CD4-positive, alpha-beta T cell (primary cell): ENCODE measurements at regions not wholly inside any gene's neighbourhood (a gene's known extent, or its start where the extent isn't known, plus 50 kb on each side); places are given as distances from the start of the nearest gene placed in this dataset.

Source experiments
- ATAC-seq: fragments of 200-7000 bp; cut with Tn5 transposase; one replicate; pipeline ENCODE4 v1.10.0; 2022; ENCODE audit warnings: mild to moderate bottlenecking; ENCODE audit not compliant: poor library complexity
- CTCF ChIA-PET: fragments of 350-600 bp; sonication (Branson Sonifier 250); formaldehyde crosslinking; loops from one replicate; lab custom pipeline; 2021; ENCODE audit warnings: antibody characterized with exemption, inconsistent platforms; lab: Charles Lee
- POLR2A ChIA-PET: fragments of 350-600 bp; sonication (Branson Sonifier 250); formaldehyde crosslinking; loops from one replicate; lab custom pipeline; 2021; ENCODE audit warnings: antibody characterized with exemption, inconsistent platforms; lab: Charles Lee
- DNase-seq, 14 experiments: peaks; one replicate each; pipeline ENCODE4 v3.0.0-alpha.2; 2013 to 2020; ENCODE audit warnings: mixed read lengths in 2 of 14
- H3K27ac ChIP-seq, 2 donors: one replicate each; pipeline versions ENCODE4 v1.5.1 to v1.7.0; 2013; ENCODE audit warnings: low read length in 2 of 2, low read depth in 1 of 2, mild to moderate bottlenecking in 1 of 2
- H3K27me3 ChIP-seq, 2 experiments: 1 replicate in 1 of 2; 2 replicates in 1 of 2; pipeline versions ENCODE4 v1.6.1 to v1.7.0; 2013; ENCODE audit warnings: low read length in 2 of 2, control low read depth in 1 of 2, mild to moderate bottlenecking in 1 of 2, moderate library complexity in 1 of 2; ENCODE audit not compliant: insufficient read depth in 2 of 2, control insufficient read depth in 1 of 2
- H3K36me3 ChIP-seq: one replicate; pipeline ENCODE4 v1.6.1; 2013; ENCODE audit warnings: low read length, control low read depth; ENCODE audit not compliant: insufficient read depth
- H3K4me1 ChIP-seq: one replicate; pipeline ENCODE4 v1.6.1; 2013; ENCODE audit warnings: low read length, control low read depth; ENCODE audit not compliant: insufficient read depth
- H3K4me3 ChIP-seq: one replicate; pipeline ENCODE4 v1.5.1; 2013; ENCODE audit warnings: mild to moderate bottlenecking, low read length, moderate library complexity
- H3K9me3 ChIP-seq, 2 experiments: 1 replicate in 1 of 2; 2 replicates in 1 of 2; pipeline versions ENCODE4 v1.6.1 to v1.7.0; 2013; ENCODE audit warnings: low read length in 2 of 2, mild to moderate bottlenecking in 2 of 2, control low read depth in 1 of 2, moderate library complexity in 1 of 2; ENCODE audit not compliant: control insufficient read depth in 1 of 2, insufficient read depth in 1 of 2
- H3K27ac Mint-ChIP-seq: one replicate; pipeline ENCODE4 v1.8.0; 2020; ENCODE audit warnings: mixed read lengths
- H3K27me3 Mint-ChIP-seq: one replicate; pipeline ENCODE4 v1.8.0; 2021; ENCODE audit warnings: mixed read lengths
- H3K36me3 Mint-ChIP-seq: one replicate; pipeline ENCODE4 v1.8.0; 2021; ENCODE audit warnings: low read depth, mixed read lengths
- H3K4me1 Mint-ChIP-seq: one replicate; pipeline ENCODE4 v1.8.0; 2021; ENCODE audit warnings: low read depth, mixed read lengths
- H3K4me3 Mint-ChIP-seq: one replicate; pipeline ENCODE4 v1.8.0; 2020; ENCODE audit warnings: mild to moderate bottlenecking, mixed read lengths
- H3K9me3 Mint-ChIP-seq: one replicate; pipeline ENCODE4 v1.8.0; 2020; ENCODE audit warnings: mixed read lengths
- intact Hi-C, 2 experiments: fragments of 100-400 bp; cut with DNase I in 1 of 2; cut with micrococcal nuclease in 1 of 2; formaldehyde crosslinking; loops; one replicate each; pipeline versions ENCODE4 v1.15.1 to v1.9.0; 2023 to 2025; cut with DNase I, micrococcal nuclease
- TF ChIP-seq, protein P1 (sequence below): fragments of 200-600 bp; IDR thresholded peaks from one replicate; pipeline ENCODE4 v1.8.0; 2022; ENCODE audit warnings: antibody characterized with exemption, mild to moderate bottlenecking

DNA sequence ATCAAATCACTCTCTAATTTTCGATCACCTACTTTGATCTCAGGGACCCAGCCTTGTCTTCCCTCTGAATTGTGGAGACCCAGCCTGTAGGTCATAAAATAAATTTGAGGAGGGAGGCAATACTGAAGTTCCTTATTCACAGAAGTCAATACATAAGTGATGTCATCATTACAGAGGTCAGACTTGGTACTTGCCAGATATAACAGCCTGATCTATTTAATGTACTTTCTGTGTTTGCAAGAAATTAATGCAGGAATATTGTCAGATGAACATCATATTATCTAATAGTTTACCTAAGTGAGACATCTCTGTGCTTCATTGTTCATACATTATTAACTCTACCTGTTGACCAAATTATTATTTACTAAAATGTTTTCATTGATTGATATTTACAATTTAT, 105.6 kb downstream of the GPAM start:
- H3K27ac ChIP-seq = no peak overlapping the region
- H3K9me3 ChIP-seq = no peaks in the 10 kb centered on the region
- H3K36me3 ChIP-seq = no peaks in the 10 kb centered on the region
- H3K4me1 Mint-ChIP-seq = no peaks in the 10 kb centered on the region
- H3K4me1 ChIP-seq = no peaks in the 10 kb centered on the region
- no peak overlapping the region for H3K4me3 ChIP-seq
- no peak overlapping the region for H3K27ac Mint-ChIP-seq
- no peaks in the 10 kb centered on the region for H3K36me3 Mint-ChIP-seq
- TF ChIP-seq, protein P1, sequence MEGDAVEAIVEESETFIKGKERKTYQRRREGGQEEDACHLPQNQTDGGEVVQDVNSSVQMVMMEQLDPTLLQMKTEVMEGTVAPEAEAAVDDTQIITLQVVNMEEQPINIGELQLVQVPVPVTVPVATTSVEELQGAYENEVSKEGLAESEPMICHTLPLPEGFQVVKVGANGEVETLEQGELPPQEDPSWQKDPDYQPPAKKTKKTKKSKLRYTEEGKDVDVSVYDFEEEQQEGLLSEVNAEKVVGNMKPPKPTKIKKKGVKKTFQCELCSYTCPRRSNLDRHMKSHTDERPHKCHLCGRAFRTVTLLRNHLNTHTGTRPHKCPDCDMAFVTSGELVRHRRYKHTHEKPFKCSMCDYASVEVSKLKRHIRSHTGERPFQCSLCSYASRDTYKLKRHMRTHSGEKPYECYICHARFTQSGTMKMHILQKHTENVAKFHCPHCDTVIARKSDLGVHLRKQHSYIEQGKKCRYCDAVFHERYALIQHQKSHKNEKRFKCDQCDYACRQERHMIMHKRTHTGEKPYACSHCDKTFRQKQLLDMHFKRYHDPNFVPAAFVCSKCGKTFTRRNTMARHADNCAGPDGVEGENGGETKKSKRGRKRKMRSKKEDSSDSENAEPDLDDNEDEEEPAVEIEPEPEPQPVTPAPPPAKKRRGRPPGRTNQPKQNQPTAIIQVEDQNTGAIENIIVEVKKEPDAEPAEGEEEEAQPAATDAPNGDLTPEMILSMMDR = no peak
- no peaks in the 10 kb centered on the region for H3K27me3 ChIP-seq
- ChIA-PET CTCF (no interaction called here), POLR2A (no interaction called here)
- intact Hi-C loops = no loop called here
- ATAC-seq (no peak), DNase-seq (no peak)
- no peak overlapping the region for H3K4me3 Mint-ChIP-seq
- H3K27me3 Mint-ChIP-seq = peaks cover 10% of the 10 kb centered on the region
- H3K9me3 Mint-ChIP-seq = no peaks in the 10 kb centered on the region

DNA sequence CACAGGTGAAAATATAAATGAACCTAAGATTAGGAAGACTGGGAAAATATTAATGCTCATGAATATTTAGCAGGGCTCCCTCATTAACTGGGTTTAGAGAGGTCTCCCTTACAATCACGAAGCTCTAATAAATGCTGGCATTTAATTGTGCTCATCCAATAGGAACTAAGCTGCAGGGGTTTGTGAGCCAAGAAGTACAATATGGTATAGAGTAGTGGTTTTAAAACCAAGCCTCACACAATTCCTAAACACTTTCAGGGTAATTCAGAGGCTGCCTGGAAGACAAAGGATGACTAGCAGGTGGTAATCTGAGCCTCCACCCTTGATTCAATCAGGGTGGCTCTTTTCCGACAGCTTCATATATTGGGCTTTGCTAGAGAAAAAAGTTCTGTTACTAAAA, 103.3 kb downstream of the GPAM start:
- peaks cover 17% of the 10 kb centered on the region for H3K27me3 Mint-ChIP-seq

DNA sequence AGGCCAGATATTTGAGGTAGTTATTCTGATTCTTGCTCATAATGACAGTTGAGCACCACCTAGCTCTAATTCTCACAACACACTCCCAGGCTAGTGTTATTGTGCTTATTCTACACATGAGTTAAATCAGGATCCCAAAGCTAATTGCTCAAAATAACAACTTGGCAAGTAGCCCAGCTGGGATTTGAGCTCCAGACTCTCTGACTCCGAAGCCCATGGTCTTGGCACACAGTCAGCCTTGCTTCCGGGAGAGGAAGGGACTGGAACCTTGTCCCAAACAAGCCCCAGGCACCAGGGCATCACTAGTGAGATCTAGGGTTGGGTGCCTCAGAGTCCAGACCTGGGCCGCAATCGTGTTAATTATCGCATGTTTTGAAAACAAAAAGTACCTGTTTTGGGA, 101.4 kb downstream of the GPAM start:
- H3K36me3 Mint-ChIP-seq = no peaks in the 10 kb centered on the region
- H3K4me1 Mint-ChIP-seq = no peaks in the 10 kb centered on the region
- H3K9me3 Mint-ChIP-seq = no peaks in the 10 kb centered on the region
- intact Hi-C loops = no loop called here
- DNase-seq (no peak), ATAC-seq (no peak)
- Histone ChIP-seq H3K36me3 (no peaks in the 10 kb centered on the region), H3K4me1 (no peaks in the 10 kb centered on the region), H3K27me3 (peaks cover 0 to 3% of the 10 kb centered on the region in 2 experiments), H3K27ac (no peak overlapping the region), H3K4me3 (no peak overlapping the region), H3K9me3 (no peaks in the 10 kb centered on the region)
- H3K27ac Mint-ChIP-seq = no peak overlapping the region
- peaks cover 24% of the 10 kb centered on the region for H3K27me3 Mint-ChIP-seq
- TF ChIP-seq, protein P1 = no peak
- no peak overlapping the region for H3K4me3 Mint-ChIP-seq
- ChIA-PET POLR2A (no interaction called here), CTCF (no interaction called here)

More for the DNA sequence above, 103.3 kb downstream of the GPAM start:
- ATAC-seq (no peak), DNase-seq (no peak)
- no peaks in the 10 kb centered on the region for H3K27me3 ChIP-seq
- H3K36me3 Mint-ChIP-seq = no peaks in the 10 kb centered on the region
- H3K4me1 ChIP-seq = no peaks in the 10 kb centered on the region
- no peak overlapping the region for H3K27ac Mint-ChIP-seq
- ChIA-PET POLR2A (no interaction called here), CTCF (no interaction called here)
- no peak overlapping the region for H3K4me3 ChIP-seq
- H3K27ac ChIP-seq = no peak overlapping the region
- H3K9me3 ChIP-seq = no peaks in the 10 kb centered on the region
- TF ChIP-seq, protein P1 = no peak
- H3K4me3 Mint-ChIP-seq = no peak overlapping the region
- H3K4me1 Mint-ChIP-seq = no peaks in the 10 kb centered on the region
- intact Hi-C loops = no loop called here
- no peaks in the 10 kb centered on the region for H3K9me3 Mint-ChIP-seq
- H3K36me3 ChIP-seq = no peaks in the 10 kb centered on the region
